ENCODE measurements at regions not wholly inside any gene's neighbourhood (a gene's known extent, or its start where the extent isn't known, plus 50 kb on each side); places are given as distances from the start of the nearest gene placed in this dataset.

DNA sequence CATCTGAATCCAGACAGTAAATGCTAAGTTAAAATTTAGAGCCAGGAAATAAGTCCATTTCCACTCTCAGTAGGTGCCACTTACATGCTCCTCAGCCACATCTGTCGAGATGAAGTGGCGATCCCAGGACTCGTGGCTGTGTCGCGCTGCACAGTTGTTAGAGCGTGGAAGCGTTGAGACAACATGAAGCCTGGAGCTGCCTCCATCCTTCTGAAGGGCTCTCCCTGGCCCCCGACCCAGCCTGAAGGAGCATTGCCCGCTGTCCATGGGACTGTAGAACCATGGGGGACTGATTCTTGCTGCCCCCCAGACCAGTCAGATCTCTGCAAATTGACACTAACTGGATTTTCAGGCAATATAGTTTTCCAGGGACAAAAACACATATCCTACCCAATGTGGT lies 58.9 kb downstream of the IRX1 start:
- no peak for FAIRE-seq

DNA sequence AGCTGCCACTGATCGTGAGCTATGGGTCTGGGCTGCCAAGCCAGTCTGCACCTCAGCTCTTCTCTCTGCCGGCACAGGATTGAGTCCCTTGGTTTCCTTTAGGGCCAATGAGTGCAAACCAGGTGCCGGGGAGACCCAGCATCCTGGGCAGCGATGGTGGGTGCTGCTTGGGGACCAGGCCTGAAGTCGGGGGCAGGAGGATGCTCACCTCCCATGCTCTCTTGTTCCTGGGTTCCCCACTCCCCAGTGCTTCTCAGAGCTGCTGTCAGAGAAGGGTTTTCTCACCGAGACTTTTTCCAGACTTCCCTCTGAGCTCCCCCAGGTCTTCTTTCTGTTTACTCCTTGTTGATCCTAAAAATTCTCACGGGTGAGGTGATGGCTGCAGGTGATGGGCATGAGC lies 61.2 kb downstream of the IRX1 start:
- FAIRE-seq: no peak

DNA sequence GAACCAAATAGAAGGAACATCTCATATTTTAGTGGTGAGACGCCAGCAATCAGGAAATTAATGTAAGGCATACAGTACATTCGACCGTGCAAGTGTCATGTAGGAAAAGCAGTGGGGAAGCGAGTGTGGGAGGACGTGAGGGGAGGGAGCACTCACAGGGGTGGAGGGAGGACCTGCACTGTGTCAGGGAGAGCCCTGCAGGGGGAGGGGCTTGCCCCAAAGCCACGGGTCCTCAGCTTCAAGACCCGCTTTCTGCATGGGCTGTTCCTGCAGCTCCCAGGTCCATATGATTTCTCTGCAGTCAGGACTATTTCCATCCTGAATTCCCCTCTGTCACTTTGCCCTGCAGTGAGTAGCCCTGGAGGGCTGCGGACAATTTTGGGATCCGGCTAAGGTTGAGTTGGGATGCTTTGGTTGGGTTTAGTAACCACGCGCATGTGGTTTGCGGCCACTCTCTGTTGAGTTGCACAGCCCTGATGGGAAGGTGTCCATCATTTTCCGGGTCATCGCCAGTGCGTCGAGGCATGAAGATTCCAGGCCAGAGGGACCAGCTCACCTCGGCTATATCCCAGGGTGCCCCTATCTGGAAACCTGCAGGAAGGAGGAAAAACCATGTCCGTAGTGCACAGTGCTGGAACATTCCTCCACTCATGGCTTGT lies 61.9 kb downstream of the IRX1 start:
- FAIRE-seq: no peak

DNA sequence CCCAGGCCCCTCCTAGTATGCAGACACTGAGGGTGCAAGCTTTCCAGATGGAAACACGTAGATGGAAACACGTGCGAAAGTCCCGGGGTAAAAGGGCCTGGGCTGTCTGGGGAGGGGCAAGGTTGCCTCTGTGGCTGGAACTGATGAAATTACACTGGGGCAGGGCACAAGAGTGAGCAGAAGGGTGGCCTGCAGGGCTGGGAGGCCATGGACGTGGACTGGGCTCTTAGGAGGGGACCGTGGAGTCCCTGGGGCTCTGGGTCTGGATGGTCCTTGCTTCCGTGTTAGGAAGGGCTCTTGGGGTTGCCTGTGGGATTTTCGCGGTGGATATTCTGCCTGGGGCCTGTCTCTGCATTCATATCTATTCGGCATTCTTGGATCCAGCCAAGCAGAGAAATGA lies 63.3 kb downstream of the IRX1 start:
- no peak for FAIRE-seq

DNA sequence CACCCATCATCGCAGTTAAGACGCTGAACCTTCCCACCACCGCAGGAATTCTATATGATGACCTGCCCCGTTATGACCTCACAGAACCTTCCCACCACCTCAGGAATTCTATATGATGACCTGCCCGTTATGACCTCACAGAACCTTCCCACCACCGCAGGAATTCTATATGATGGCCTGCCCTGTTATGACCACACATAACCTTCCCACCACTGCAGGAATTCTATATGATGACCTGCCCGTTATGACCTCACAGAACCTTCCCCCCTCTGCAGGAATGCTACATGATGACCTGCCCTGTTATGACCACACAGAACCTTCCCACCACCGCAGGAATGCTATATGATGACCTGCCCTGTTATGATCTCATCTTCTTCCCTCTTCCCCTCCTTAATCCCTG lies 64.3 kb downstream of the IRX1 start:
- no peak for FAIRE-seq

DNA sequence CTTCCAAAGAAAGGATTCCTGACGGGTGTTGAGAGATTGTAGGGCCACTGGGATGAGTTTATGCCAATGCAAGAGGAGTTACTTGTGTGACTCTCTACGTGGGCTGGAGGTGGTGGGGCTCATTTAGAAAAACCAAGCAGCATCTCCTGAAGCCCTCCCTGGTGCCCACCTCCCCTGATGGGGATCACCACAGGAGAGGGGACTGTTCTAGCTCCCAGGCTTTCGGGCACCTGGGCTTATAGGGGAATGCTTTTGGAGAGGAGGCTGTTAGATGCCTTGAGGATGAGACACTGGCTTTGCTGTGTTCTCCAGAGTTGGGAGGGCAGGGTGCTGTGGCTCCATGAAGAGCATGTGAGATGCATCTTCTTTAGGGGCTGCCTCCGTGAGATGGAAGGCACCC lies 65.0 kb downstream of the IRX1 start:
- no peak for FAIRE-seq

DNA sequence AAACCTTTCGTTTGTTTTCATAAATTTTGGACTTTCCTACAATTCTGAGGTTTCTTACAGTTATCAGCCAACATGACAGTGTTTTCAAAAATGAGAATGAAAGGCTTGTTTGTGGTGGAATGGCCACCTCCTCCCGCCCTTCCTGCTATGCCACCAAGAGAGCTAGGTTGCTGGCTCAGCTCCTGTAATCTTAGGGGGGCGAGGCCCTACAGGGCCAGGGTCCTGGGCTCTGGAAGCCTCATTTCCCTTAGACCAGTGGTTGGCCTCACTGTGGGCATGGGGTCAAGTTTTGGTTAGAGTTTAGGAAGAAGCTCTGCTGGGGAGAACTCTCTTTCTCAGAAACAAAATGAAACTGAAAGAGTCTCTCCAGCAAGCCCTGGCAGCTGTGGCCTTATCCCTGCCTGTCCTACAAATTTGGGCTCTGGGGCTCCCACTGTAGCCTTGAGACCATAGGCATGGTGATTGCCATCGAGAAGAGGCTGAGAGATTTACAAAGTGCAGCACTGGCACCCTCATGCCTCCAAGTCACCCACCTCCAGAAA lies 66.2 kb downstream of the IRX1 start:
- no peak for FAIRE-seq

DNA sequence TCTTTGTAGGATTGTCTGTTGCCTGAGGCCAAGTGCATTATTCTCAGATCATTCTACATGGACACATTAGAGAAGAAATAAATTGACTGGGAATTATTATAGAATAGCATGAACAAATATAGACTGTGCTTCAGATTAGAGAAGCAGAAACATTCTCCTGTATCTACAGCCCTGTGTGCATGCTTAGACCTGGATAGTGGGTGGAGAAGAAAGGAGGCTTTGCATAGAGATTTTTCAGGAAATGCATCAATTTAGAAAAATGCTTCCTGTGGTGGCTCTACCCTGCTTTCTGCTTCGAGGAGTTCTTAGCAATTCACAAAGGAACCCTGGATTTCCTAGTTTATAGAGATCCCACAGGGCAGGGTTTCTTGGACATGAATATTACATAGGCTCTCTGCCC lies 66.7 kb downstream of the IRX1 start:
- no peak for FAIRE-seq

DNA sequence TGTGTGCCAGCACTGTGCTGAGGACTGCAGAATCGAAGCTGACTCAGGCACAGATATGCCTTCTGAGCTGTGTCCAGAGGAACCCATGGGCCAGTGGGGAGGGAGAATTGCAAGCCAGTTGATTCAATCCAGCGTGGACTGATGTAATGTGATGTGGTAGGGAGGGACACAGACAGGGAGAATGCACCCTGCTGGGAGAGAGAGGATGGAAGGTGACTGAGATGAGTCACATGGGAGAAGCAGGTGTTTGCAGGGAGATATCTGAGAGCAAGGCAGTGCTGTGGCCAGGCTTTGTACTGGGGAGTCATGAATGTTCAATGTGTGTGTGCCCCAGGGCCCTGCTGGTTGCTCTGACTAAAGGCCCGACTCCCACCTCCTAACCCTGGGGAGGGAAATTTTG lies 75.7 kb downstream of the IRX1 start:
- no peak for FAIRE-seq

DNA sequence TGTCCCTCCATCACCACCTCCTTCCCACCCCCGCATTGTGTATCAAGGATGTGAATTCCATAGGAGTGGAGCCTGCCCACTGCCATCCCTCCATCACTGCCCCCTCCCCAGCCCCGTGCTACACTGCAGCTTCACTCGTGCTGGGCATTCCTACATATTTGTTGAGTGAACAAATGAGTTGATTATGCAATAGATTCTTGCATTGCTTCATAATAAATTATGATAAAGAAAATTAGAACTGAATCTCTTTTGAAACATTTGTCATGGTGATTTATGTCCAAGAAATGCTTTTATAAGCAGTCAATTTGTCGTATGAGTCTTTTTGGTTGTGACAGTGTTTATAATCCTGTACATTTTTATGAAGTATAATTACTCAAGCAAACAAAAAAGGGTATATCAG lies 83.2 kb downstream of the IRX1 start:
- FAIRE-seq: no peak

DNA sequence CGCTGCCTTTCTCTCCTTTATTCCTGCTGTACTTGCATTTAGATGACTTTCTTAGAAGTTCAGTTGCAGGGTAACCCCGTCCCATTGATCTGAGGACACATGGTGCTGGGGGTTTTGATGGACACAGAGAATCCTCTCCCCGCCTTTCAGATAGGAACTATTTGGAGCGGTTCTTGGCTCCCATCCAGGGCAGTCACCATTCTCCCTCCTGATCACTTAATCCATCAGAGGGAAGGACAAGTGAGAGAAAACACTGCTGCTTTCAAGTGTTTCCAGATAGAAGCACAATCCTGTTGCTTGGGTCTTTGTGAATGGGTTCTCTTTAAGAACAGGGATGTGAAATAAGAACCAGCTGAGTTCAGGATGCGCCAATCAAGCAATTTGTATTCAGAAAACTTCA lies 85.2 kb downstream of the IRX1 start:
- no peak for FAIRE-seq

DNA sequence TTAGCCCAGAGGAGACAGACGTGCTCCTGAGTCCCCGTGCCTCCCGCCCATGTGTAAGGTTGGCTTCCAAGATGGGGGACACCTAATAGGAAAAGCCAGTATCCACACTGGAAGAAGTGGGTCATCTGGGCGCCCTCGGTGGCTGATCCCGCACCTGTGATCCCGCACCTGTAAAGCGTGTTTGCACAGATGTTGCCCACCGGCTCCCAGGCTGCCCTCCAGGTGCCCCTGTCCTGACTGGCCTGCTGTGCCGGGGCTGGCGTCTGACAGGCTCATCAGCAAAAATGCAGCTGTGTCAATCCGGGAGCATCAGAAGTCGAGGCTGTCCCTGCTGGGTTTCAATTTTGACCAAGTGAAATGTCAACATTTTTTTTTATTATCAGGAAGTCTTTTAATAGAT lies 88.5 kb downstream of the IRX1 start:
- FAIRE-seq: no peak

DNA sequence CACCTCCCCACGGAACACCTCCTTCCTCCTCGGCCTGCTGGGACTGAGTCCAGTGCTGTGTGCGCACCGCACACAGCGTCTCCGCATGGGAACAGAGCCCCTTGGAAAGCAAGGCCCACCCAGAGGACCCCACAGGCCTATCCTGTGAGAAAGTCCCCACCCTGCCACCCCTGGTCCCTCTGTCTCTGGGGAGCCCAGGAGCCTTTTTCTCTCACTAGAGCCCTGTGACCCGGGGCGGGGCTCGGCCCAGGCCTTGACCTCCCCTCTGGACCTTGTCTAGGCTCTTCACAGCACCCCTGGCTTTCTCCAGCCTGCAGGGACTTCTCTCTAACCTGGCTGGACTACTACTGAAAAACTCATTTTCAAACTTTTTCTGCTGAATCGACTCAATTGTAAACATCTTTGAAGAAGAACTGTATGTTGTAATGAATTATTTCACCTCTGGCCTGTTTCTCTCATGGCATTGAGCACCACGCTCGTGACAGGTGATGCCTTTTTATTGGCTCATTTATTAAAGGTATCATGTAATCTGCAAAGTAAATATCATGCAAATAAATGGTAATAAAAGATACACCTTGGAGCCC lies 89.2 kb downstream of the IRX1 start:
- FAIRE-seq: no peak

DNA sequence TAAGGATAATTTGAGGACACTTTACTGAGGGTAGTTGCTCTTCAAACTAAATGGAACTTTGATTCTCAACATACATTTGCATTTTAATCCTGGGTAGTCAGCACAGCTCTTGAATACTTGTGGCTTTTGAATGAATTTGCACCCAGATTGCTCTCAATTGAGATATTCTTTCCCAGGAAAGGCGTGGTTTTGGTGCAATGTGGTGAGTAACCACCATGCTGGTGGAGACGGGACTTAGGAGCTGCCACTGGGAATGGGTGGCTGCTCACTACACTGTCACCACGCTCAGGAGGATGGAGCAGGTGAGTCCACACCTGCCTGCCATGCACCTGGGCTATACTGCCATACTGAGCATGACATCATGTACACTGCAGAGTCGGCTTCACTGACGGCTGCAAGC lies 99.2 kb downstream of the IRX1 start:
- no peak for FAIRE-seq

DNA sequence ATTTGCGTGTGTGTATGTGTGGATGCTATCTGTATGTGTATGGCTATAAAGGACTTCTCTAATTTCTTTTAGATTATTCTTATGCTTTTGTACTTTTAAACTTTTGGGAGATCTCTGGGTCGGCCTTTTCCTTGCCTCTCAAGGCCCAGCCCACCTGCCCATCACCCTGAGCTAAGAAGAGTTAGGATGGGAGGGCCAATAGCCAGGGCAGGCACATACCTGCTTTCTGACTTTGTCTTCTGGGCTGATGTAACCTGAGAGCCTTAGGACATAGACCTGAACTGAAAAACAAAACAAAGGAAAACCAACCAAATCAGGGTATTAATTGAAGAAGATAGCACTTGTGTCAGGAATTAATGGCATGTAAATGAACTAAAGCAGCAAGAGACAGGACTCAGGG lies 100.2 kb downstream of the IRX1 start:
- FAIRE-seq: no peak

DNA sequence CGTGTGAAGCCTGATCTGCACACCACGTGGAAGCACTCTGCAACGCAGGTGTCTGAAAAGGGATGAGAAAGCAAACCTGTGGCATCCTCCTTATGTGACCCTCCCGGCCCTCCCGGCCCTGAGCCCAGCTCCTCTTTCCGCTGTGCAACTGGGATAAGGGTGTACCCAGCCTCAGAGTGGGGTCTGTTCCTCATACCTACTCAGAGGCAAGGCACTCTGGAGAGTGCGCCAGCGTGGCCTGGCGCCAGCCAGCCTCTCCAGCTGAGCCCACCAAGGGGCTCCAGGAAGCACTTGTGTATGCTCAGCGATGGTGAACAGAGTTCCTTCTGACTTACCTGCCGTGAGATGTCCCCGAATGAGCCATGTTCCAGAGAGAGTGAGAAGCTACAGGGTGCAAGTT lies 102.8 kb downstream of the IRX1 start:
- FAIRE-seq: no peak

DNA sequence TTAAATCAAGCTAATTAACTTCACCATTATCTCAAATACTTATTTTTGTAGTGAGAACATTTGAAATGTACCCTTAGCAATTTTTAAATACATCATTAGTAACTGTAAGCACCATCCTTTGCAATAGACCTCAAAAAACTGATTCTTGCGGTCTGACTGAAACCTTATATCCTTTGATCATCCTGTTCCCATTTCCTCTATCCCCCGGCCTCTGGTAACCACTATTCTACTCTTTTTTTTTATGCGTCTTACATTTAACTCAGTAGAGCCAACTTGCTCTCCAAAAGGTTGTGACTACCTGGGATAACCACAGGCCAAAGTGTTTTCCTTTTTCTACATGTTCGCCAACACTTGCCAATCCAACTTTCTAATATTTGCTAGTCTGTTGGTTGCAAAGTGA lies 106.1 kb downstream of the IRX1 start:
- FAIRE-seq: no peak

DNA sequence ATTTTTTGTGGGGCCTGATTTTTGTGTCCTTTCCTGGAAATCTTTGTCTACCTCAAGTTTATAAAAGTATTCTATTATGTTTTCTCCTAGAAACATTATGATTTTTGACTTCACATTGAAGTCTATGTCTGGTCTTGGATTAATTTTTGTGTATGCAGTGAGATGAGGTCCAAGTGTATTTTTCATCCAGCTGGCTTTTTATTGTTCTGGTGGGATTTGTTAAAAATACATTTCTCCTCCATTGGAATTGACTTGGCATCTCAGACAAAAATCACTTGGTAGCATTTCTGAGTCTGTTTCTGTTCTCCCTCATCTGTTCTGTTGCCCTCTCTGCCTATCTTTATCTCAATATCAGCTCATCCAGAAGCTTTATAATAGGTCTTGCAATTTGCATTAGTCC lies 109.0 kb downstream of the IRX1 start:
- no peak for FAIRE-seq

DNA sequence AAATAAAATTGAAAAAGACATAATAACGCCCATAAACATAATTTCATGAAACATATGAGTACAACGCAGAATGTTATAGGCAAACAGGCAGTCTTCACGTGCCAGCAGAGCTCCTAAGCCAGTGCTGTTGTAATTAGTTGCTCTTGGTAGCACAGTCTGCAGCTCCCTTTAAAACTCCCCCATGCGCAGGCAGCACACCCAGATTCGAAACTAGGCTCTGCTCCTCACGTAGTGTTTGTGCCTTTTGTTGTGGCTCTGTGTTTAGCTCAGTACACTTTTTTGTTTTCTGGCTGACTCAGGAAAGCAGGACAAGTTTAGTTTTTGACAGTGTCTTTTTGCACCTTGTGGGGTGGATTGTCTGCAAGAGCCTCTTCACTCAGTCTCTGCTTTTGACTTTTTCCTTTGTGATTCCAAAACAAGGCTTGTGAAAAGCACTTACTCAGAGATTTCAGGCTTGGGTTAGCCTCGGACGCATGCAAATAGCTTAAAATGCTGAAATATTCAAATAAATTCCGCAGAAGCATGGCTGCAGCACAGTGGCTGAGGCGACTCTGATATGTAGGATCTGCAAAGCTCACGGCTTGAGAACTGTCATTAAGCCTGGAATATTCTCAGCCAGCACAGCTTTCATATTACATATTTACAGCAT lies 113.6 kb downstream of the IRX1 start:
- FAIRE-seq: no peak

DNA sequence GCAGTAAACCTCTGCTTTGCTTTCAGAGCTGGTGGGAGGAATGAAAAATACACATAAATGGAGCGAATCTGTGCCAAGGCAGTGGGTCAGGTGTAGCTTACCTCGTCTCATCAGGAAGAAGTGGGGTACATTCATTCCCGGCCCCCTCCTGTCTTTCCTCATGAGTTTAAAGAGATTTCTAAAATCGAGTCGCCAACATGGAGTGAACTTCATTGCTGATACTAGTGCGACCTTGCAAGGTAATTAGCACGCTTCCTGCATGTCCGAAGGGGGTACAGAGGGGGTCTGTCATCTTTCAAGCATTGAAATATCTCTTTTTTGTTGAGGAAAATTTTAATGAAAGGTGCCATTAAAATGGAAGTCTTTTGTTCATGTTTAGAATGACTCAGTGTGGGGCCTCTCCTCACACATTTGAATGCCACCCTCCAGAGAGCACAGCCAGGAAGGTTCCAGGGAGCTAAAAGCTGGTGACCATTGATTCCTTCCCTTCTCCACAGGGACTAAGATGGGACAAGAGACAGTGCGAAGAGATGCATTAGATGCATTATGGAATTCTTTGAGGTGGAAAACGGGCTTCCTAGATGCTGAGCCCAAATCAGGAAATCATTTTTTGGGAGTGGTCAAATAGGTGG lies 114.2 kb downstream of the IRX1 start:
- no peak for FAIRE-seq

DNA sequence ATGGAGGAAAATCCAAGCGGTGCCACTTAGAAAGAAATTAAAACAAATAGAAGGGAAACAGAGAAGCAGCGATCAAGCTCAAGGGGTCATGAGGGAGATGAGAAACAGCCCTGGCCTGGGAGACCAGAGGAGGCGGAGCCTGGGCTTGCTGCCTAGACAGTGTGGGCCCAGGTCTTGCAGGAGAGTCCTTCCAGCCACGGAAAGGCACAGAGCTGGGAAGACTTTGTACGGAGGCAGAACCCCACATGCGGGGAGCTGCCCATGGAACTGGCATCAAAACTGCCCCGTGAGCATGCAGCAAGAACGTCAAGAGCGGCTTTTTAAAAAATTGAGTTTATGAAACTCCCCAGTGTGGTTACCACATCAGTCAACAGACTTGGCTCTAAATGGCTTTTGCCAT lies 119.4 kb downstream of the IRX1 start:
- no peak for FAIRE-seq

DNA sequence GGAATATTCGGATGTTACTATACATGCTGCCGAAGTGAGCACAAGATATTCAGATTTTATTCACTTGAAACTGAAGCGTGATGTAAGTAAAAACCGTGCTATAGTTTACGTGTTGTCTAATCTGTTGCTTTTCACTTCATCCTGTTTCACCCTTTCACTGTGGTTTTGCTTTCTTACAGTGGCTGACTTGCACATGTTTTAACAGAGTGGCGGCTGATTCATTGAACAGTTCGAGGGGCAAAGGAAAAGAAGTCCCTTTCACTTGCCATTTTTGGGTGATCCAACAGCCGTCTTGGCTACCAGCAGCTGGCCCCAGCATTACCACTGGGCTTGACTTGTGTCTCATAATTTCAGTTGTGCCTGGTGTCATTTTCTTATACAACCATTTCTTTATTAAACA lies 134.0 kb downstream of the IRX1 start:
- no peak for FAIRE-seq

DNA sequence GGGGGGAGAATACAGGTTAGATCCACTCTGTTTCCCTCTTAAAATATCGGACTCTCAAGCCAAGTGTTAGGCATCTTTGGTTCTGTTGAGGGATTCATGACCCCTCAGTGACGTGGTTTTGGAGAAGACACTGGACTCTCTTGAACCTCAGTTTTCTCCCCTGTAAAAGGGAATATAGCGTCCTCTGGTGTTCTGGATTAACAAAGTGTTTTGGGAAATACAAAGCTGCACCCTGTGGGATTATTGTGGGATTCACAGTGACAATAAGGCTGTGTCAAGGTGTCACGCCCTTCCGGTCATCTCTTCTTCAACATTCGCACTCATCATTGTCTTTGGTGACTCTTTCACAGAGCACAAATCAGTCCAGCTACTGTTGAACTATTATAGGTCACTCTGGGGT lies 139.0 kb downstream of the IRX1 start:
- FAIRE-seq: no peak

DNA sequence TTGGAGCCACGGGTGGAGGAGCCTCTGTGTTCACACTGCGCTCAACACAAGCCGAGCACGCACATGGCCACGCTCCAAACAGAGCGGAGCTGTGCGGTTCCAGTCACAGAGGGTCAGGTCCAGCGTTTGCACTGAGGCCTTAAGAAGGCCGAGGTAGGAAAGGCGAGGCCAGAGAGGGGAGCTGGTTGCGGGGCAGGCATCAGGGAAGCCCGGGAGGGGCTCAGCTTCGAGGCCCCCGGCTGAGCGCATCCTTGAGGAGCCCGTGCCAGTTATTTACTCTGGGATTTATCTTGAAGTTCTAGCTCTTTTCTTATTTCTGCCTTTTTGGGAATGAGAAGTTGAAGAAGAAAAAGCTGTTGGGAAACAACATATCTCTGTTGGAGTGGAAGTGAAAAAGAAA lies 140.8 kb downstream of the IRX1 start:
- FAIRE-seq: no peak
